MM.1S (cell line): ENCODE measurements at regions not wholly inside any gene's neighbourhood (a gene's known extent, or its start where the extent isn't known, plus 50 kb on each side); places are given as distances from the start of the nearest gene placed in this dataset.

Experiments used
- EZH2phosphoT487 ChIP-seq: fragments of 300-600 bp; sonication (generic); IDR thresholded peaks from 2 replicates; pipeline ENCODE4 v1.6.1; 2018; ENCODE audit warnings: antibody characterized with exemption, low read length
- TF ChIP-seq, protein P1 (sequence below): fragments of 300-600 bp; sonication (generic); IDR thresholded peaks from 2 replicates; pipeline ENCODE4 v1.5.1; 2016; ENCODE audit warnings: antibody characterized with exemption, low read length, mixed read lengths

- TF ChIP-seq, protein P1, sequence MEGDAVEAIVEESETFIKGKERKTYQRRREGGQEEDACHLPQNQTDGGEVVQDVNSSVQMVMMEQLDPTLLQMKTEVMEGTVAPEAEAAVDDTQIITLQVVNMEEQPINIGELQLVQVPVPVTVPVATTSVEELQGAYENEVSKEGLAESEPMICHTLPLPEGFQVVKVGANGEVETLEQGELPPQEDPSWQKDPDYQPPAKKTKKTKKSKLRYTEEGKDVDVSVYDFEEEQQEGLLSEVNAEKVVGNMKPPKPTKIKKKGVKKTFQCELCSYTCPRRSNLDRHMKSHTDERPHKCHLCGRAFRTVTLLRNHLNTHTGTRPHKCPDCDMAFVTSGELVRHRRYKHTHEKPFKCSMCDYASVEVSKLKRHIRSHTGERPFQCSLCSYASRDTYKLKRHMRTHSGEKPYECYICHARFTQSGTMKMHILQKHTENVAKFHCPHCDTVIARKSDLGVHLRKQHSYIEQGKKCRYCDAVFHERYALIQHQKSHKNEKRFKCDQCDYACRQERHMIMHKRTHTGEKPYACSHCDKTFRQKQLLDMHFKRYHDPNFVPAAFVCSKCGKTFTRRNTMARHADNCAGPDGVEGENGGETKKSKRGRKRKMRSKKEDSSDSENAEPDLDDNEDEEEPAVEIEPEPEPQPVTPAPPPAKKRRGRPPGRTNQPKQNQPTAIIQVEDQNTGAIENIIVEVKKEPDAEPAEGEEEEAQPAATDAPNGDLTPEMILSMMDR: no peak
- no peak for TF ChIP-seq EZH2phosphoT487
Measured at GRCh38 chr4:131499141-131499873, 1649.8 kb upstream of the PCDH10 start.
